Cardiac septum (tissue), 1 donor: ENCODE measurements at regions not wholly inside any gene's neighbourhood (a gene's known extent, or its start where the extent isn't known, plus 50 kb on each side); places are given as distances from the start of the nearest gene placed in this dataset.
"Not testable (repeated sequence)": the region's sequence is repeated elsewhere in the genome, so short reads cannot be mapped to it uniquely, and the experiment has no call there.

ENCODE experiments used
- DNase-seq: peaks from one replicate; pipeline ENCODE4 v3.0.0-alpha.2; 2020; ENCODE audit warnings: low spot score
- intact Hi-C: fragments of 100-400 bp; cut with DNase I; formaldehyde crosslinking; loops from one replicate; pipeline ENCODE4 v1.14.0; 2022
- donor health status: DM: no; HTN: no; CAD: no.

- DNase-seq, intact Hi-C loops: not testable (repeated sequence)
These were observed 116.1 kb upstream of the GJE1 start for GRCh38 chr6:142016666-142017065.

DNA sequence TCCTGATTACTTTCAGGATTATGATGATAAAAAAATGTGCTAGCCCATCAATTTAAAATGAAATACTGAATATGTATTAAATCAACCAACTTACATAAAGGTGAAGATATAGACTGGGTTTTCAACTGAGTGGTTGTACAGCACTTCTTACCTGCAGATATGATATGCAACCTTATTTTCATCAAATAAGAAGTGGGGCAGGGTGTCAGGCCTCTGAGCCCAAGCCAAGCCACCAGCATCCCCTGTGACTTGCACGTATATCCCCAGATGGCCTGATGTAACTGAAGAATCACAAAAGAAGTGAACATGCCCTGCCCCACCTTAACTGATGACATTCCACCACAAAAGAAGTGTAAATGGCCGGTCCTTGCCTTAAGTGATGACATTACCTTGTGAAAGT, 117.3 kb upstream of the GJE1 start:
- intact Hi-C loops, DNase-seq: not testable (repeated sequence)

- intact Hi-C loops = no loop called here
- no peak for DNase-seq
These were observed 117.7 kb upstream of the GJE1 start for GRCh38 chr6:142015011-142015410.

- intact Hi-C loops = no loop called here
- no peak for DNase-seq
These were observed 118.2 kb upstream of the GJE1 start for GRCh38 chr6:142014515-142014914.

DNA sequence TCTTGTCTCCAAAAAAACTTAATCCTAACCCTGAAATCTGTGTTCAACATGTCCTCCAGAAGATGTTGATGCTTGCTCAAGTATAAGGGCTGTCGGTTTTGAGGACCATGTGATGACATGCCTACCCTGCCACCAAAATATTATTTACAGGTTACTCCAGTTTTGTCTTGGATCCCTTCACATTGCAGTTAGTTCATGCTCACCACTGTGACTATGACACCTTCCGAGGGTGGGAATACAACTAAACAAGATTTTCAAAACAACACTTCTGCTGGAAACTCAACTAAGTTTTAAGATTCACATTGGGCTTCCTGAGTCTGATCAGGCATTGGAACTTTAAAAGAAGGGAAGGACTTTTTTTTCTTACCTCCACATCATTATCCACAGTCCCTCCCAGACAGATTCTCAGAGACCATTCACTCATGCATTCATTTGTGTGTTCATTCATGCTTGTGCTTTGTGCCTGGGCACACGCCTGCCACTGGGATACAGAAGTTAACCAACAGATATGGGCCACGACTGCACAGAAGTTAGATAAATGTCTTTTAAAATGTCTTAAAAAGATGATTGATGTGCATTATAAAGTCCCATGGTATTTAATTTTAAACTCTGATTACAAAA, 118.7 kb upstream of the GJE1 start:
- intact Hi-C loops = no loop called here
- no peak for DNase-seq

GRCh38 chr6:142013287-142013686, 119.4 kb upstream of the GJE1 start:
- DNase-seq = no peak
- intact Hi-C loops = no loop called here

GRCh38 chr6:142011775-142012174, 121.0 kb upstream of the GJE1 start:
- intact Hi-C loops = no loop called here
- no peak for DNase-seq

DNA sequence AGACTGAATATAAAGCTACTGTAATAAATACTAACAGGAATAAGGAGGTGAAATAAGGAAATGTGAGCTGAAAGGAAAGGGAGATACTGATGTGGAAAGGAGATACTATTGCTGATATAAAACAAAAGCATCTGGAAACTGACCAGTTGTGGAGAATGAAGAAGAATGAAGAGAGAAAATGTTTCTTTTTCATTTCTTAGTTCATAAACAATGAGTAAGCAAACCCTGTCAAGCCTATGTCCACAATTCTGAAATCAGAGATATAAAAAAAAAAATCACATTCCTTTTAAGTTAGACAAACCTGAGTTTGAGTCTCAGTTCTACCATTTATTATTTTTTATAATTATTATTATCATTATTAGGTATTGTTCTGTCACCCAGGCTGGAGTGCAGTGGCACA, 121.6 kb upstream of the GJE1 start:
- DNase-seq = no peak
- intact Hi-C loops = no loop called here

DNA sequence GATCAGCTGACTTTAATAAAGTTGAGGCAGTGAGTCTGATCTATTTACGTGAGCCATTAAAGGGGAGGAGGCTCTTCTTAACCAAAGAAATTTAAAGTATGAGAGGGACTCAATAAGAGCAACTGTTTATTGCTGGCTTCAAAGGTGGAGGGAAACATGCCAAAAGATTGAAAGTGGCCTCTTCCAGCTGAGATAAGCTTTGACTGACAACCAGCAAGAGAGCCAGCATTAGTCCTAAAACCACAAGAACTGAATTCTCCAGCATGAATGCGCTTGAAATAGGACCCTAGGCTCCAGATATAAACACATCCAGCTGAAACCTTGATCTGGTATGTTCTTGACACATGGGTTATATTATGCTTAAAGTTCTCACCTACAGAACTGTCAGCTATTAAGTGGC, 123.1 kb upstream of the GJE1 start:
- intact Hi-C loops = no loop called here
- no peak for DNase-seq

DNA sequence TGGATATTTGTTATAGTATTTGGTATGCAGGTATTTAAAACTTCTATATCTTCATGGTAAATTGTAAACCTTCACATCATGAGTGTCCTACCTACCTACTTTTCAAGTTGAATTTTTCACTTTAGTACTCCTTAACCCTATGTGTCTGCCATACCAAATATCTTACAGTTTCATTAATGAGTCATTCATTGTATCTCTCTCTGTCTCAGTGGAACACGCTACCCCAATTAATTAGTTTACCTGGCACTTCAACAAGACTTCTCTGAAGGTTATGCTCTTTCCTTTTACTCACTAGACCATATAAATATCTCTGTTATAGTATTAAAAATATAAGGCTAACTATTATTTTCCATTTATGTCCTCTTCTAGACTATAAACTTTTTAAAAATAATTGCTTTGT, 123.9 kb upstream of the GJE1 start:
- no peak for DNase-seq
- intact Hi-C loops = no loop called here

DNA sequence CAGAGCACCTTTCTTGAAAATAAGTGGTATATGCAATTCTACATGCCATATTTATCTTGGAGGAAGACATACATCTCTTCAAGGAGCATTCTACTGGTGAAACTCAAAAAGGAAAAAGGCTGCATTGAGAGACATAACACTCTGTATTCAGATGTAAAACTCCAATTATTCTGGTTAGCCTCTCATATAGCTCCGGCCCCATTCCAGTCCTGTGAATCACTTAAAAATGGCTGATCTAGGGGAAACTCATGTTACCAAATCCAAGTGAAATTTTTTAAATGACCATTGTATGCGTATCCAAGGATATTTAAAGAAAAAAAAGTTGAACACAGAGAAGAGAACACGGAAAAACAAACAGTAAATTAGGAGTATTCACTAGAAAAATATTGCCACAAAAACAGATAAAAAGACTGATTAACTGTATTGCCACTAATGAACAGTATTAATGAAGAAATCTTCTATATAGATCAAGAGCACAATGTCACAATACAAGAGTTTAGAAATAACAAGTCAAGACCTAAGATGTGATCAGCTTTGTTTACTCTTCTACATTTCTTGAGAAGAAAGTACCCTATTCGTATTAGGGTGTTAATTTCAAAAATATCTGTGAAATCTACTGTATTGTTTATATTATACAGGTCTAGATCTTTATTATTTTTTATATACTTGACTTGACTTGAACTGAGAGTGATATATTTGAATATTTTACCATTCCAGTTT, 124.5 kb upstream of the GJE1 start:
- DNase-seq = no peak
- intact Hi-C loops = no loop called here

DNA sequence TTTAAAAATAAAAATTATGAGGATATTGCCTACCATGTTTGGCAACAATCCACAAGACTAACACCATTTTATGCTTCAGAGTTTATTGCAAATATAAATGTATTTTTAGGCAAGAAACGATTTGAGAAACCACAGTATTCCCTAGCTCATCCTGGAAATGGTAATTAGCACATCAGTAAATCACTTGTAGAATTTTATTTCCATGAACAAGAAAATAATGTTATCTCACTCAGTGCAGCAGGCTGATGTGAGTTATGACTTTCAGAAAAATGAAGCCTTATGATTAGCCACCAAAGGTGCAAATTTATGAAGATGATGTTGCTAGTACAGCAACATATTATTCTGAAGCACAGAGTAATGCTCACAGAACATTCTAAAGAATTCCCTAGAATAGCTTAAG, 127.7 kb upstream of the GJE1 start:
- no peak for DNase-seq
- intact Hi-C loops = no loop called here

- intact Hi-C loops = no loop called here
- DNase-seq = no peak
These were observed 129.8 kb upstream of the GJE1 start for GRCh38 chr6:142002825-142003405.

DNA sequence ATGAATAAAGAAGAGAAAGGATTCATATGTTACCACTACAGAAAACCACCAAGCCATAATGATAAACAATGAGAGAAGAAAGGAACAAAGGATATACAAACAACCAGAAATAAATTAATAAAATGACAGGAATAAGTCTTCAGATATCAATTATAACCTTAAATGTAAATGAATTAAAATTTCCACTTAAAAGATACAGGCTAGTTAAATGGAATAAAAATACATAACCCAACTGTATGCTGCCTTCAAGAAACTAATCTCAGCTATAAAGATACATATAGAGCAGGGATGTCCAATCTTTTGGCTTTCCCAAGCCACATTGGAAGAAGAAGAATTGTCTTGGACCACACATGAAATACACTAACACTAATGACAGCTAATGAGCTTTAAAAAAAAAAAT, 135.9 kb upstream of the GJE1 start:
- intact Hi-C loops = no loop called here
- no peak for DNase-seq

GRCh38 chr6:141992109-141992508, 140.6 kb upstream of the GJE1 start:
- no peak for DNase-seq
- intact Hi-C loops = no loop called here

DNA sequence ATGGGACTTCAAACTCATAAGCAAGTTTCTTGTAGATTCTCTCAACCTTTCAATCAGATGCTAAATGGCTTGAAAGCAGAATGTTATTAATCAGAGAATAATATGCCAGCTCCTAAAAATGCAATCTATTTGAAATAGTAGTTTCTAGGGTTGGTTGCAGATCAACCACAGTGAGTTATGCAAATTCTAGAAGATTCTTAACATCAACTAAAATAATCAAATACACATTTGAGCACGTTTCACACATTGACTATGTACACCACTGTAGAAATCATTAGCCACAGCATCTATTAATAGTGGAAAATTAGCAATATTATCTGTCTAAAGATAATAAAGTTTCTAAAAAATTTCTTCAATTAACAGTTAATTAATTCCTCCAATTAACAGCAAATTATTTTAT, 141.9 kb upstream of the GJE1 start:
- intact Hi-C loops = no loop called here
- DNase-seq = no peak

- no peak for DNase-seq
- intact Hi-C loops = no loop called here
These were observed 143.1 kb upstream of the GJE1 start for GRCh38 chr6:141989706-141989959.

DNA sequence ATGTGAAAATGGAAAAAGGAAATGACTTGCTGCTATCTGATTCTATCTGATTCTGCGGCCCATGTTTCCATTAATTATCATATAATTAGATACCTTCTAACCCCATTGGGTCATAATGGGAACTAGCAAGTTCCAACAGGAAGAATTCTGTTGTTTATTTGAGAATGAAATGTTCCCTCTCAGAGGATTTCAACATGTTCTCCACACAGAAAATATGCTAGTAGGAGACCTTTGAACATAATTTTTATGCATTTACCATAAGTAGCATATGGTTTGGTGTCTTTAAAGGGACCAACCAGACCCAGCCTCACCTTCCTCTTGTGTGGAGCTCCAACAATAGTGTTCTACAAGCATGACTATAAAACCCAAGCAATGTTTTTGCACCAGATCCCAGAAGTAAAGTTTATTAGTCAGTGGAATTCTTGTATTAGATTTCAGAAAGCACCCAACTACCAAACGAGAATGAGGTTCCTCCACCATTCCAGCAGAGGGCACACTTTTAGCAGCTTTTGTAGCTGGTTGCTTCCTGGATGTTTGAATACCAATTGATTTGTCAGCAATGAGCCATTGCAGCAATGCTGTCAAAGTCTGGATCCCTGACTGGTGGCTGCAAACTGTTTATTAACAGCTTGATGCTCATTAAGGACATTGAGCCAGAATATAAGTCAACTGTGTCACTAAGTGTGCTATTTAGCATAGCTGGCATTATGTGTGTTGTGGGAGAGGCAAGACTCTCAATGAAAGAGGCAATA, 143.6 kb upstream of the GJE1 start:
- intact Hi-C loops = no loop called here
- no peak for DNase-seq

DNA sequence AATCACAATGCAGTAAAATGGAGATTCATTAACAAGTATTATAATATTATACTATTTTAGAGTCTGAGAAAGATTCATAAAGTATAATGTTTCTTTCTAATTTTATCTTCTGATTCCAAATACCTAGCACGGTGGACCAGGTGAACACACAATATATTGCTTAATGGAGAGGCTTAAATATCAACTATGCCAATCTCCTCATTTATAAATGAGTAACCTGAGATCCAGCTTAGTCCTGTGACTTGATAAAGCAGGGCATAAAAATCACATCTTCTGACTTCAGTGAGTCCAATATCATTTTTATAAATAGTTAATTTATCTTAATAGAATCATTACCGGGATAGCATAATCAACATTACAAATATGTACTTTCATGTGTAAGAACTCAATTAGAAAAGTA, 144.4 kb upstream of the GJE1 start:
- intact Hi-C loops = no loop called here
- DNase-seq = no peak

DNA sequence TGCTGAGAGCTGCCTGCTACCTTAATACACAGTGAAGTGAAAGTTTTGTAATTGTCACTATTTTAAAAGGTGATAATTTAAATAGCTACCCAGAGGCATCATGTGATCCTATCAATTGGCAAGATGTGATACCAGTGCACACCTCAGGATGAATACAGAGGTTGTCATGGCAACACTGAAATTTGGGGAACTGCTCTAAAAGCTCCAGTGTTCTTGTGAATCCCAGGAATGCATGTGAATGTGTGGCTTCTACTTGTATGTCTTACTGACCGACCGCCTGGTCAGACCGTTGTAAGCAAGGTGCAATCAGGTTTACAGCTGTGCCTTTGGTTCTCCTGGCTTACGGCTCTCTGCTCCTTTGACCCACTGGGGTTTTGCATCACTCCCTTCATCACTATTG, 146.3 kb upstream of the GJE1 start:
- DNase-seq = no peak
- intact Hi-C loops = no loop called here

GRCh38 chr6:141981190-141981589, 151.5 kb upstream of the GJE1 start:
- no peak for DNase-seq
- intact Hi-C loops = no loop called here
